ENCODE measurements at regions not wholly inside any gene's neighbourhood (a gene's known extent, or its start where the extent isn't known, plus 50 kb on each side); places are given as distances from the start of the nearest gene placed in this dataset.

DNA sequence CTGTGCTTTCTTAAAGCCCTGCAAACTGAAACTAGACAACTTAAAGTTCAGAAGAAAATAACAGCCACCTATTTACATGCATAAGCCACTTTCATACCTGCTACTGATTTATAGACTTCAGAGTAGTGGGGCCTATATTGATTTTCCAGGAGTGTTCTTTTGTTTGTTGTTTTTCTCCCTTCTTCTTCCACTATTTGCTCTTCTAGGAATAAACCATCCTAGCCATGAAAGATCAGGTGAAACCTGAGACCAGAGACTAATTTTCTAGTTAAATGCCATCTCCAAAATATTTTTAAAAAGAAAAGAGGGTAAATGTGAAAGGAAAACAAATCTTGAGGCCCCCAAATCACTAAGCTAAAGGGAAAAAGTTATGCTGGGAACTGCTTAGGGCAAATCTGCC is 72.4 kb upstream of the C1GALT1 start:
- TF ChIP-seq CTCF (IDR thresholded peaks at IDR 0.05) = no peak
- no peak for TF ChIP-seq POLR2A (IDR thresholded peaks at IDR 0.05)

Measured in right lobe of liver (tissue), 4 donors.